Sciatic nerve (tissue), 2 donors: ENCODE measurements at regions not wholly inside any gene's neighbourhood (a gene's known extent, or its start where the extent isn't known, plus 50 kb on each side); places are given as distances from the start of the nearest gene placed in this dataset.

Source experiments
- ATAC-seq: fragments of 200-7000 bp; cut with Tn5 transposase; one replicate; pipeline ENCODE4 v1.9.1; 2020; ENCODE audit warnings: mild to moderate bottlenecking, moderate library complexity
- DNase-seq: peaks from one replicate; pipeline ENCODE4 v3.0.0-alpha.2; 2020; ENCODE audit warnings: low spot score
- intact Hi-C: fragments of 100-400 bp; cut with DNase I; formaldehyde crosslinking; loops from one replicate; pipeline ENCODE4 v1.14.2; 2022
- donor health status: DM: no; HTN: no; CAD: no.
- donor health status: DM: no; HTN: no; CAD: no.

DNA sequence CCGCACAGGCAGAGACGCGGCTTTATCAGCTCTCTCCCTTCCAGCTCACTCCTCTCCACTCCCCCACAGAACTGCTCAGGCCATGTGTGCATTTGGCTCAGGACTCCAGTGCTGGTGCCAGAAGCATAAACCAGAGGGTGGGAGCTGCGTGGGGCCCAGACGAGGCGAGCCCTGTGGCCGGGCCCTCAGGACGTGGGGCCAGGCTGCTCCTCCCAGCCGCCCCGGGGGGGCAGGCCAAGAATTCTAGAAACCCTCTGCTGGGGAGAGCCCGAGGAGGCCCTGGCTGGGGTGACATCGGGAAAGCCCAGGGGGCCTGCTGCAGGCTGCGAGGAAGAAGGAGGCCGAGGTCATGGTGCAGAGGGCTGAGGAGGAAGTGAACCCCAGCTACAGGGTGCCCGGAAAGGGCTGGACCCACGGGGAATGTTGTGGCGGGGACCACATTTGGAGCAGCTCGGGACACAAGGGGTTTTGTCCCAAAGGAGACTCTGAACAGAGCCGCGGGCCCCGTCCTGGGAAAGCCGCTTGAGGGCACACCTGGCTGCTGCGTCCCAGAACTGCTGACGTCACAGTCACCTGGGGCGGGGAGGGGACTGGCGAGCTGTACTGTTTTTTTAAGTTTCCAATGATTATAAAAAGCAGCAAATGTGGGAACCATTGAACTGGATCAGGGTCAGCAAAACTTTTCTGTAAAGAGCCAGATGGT lies 107.1 kb downstream of the BANF2 start:
- intact Hi-C loops: no loop called here
- ATAC-seq: peak; percentile 87
- DNase-seq: peak; percentile 86

DNA sequence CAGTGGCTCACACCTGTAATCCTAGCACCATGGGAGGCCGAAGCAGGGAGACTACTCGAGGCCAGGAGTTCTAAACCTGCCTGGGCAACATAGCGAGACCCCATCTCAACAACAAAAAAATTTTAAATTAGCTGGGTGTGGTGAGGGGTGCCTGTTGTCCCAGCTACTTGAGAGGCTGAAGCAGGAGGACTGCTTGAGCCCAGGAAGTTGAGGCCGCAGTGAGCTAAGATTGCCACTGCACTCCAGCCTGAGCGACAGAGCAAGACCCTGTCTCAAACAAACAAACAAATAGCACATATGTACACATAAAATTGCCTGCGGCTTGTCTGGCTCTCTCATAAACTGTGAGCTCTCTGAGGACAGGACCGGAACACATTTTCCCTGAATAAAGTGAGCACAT lies 106.3 kb downstream of the BANF2 start:
- intact Hi-C loops: no loop called here
- no peak for DNase-seq
- no peak for ATAC-seq

DNA sequence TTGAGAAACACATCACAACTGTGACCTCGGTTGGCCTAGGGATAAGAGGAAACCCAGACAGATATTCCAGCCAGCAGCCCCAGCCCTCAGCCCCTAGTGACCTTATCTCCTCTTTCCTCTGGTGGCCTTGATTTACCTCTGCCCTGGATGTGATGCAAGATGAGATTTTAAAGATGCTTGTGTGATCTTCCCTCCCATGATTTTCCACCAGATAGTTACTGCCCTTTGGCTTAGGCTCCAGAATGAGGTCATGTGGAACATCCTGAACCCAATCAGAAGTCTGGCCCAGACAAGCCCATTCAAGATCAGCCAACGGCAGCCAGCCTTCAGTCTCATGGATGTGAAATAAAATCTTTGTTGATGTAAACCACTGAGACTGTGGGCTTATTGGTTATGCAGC lies 104.0 kb downstream of the BANF2 start:
- intact Hi-C loops: no loop called here
- ATAC-seq (peak; percentile 27), DNase-seq (no peak)

GRCh38 chr20:17799575-17800227 lies 99.9 kb downstream of the BANF2 start:
- no peak for DNase-seq
- ATAC-seq: no peak
- intact Hi-C loops: no loop called here

DNA sequence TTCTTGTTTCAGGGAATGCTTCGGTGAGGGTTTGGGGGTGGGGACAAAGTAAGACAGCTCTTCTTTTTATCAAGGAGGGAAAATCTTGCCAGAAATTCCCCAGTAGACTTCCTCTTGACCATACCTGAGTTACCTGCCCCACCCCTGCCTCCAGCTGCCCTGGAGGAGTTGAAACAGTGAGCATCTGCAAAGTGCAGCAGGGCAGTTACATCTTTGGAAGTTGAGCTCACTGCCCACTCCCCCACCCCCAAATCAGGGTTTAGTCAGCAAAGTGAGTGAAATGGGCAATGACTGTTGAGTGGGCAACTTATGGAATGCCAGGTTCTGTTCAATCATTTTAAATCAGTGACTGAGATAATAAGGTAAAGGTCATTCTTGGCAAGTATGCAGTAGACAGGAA lies 98.8 kb downstream of the BANF2 start:
- ATAC-seq (no peak), DNase-seq (no peak)
- intact Hi-C loops: no loop called here

- ATAC-seq (no peak), DNase-seq (no peak)
- intact Hi-C loops: no loop called here
Measured at GRCh38 chr20:17797579-17797978, 97.8 kb downstream of the BANF2 start.

- ATAC-seq: no peak
- no peak for DNase-seq
- intact Hi-C loops: no loop called here
Measured at GRCh38 chr20:17797161-17797560, 97.4 kb downstream of the BANF2 start.

DNA sequence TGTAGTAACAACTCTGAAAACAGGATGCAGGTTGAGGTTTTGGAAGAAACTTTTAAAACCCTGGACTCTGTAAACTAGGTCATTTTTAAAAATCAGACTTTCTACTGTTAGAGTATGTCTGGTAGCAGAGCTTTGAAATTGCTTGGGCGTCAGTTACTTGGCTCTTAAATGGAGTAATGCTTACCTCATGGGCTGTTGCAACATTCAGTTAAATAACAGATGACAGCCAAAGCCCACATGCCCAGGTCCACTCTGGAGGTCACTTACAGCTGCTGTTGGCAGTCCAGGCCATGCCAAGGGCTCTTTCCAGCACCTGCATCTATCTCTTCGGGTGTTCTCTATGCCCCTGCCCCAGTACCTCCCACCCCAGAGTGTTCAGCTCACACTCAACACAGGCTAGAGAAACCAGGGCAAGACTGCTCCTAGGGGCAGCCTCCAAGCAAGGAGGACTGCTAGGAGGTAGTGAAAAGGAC lies 96.4 kb downstream of the BANF2 start:
- ATAC-seq (peak; percentile 96), DNase-seq (no peak)
- intact Hi-C loops: no loop called here

DNA sequence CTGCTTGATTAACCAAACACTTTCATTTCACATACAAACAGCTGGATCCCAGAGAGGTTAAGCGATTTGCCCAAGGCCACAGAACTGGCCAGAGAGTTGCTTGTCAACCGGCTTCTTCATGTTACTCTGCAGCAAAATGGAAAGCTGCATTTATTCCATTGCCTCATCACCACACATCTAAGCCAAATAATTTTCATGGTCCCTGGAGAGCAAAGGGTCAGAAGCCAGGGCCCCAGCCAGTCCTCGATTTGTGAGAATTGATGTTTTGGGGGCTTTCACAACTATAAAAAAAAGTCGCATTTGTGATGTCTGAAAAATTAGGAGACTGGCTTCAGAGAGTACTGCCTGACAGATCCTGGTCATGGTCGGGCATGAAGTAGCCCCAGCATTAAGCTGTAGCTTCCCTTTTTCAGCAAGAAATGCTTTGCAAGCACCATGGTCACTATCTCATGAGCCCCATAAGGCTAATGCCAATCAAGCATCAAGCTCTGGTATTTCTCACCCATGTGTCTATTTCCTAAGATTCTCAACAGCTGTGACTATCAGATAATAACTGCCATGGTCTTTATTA lies 95.8 kb downstream of the BANF2 start:
- intact Hi-C loops: no loop called here
- ATAC-seq (peak; percentile 71), DNase-seq (no peak)

DNA sequence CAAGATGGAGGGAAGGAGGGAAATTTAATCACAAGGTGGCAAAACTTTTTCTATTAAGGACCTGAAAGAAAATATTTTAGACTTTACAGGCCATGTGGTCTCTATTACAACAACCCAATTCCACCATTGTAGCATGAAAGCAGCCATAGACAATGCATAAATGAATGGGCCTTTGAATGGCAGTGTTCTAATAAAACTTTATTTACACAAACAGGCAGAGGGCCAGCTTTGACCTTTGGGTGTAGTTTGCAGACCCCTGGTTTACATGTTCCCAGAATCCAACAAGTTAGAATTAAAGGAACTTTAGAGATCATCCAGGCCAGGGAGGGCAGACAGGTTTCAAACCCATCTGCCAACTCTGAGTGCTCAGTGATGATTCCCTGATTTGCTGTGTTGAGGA lies 95.2 kb downstream of the BANF2 start:
- intact Hi-C loops: no loop called here
- ATAC-seq: no peak
- no peak for DNase-seq

DNA sequence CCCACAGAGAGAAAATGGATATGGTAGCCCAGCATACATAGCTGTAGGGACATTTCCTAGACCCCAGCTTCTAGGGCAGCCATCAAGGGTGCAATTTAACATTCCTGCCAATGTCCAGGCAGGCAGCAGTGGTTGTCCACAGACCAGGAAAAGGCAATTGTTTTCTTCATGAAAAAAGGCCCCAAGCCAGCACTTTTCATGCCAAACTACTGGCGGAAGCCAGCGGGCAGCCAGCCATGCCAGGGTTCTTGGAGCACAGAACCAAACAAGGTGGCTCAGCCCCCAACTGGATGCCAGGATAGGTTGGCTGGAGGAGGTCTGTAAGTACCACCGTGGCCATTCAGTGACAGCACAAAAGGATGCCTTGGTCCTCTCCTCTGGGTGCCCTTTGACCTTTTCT lies 94.6 kb downstream of the BANF2 start:
- intact Hi-C loops: no loop called here
- no peak for DNase-seq
- no peak for ATAC-seq

- no peak for ATAC-seq
- intact Hi-C loops: no loop called here
- DNase-seq: no peak
Measured at GRCh38 chr20:17793986-17794385, 94.2 kb downstream of the BANF2 start.

DNA sequence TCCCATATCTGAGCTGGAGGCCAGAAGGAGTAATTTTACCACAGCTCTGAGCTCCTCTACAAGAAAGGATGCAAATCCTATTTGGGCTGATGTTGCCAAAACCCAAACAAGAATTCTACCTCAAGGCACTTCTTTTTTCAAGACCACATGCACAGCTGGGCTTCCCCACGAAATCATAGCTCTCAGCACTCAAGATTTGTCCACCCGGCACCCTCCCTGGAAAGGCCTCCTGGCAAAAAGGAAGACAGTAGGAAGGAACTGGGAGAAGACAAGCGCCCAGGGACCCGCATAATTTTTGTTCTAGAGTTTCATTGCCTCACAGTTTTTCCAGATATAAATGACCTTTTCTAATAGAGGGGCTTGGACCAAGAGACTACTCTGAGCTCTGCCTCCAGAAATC lies 90.5 kb downstream of the BANF2 start:
- ATAC-seq (no peak), DNase-seq (no peak)
- intact Hi-C loops: no loop called here

- intact Hi-C loops: no loop called here
- DNase-seq: no peak
- no peak for ATAC-seq
Measured at GRCh38 chr20:17787816-17788215, 88.0 kb downstream of the BANF2 start.

- peak; percentile 75 for ATAC-seq
- no peak for DNase-seq
Measured at GRCh38 chr20:17786221-17786718, 86.5 kb downstream of the BANF2 start.

More at GRCh38 chr20:17786221-17786718, 86.5 kb downstream of the BANF2 start:
- intact Hi-C loops: no loop called here
